ENCODE measurements at regions not wholly inside any gene's neighbourhood (a gene's known extent, or its start where the extent isn't known, plus 50 kb on each side); places are given as distances from the start of the nearest gene placed in this dataset.

DNA sequence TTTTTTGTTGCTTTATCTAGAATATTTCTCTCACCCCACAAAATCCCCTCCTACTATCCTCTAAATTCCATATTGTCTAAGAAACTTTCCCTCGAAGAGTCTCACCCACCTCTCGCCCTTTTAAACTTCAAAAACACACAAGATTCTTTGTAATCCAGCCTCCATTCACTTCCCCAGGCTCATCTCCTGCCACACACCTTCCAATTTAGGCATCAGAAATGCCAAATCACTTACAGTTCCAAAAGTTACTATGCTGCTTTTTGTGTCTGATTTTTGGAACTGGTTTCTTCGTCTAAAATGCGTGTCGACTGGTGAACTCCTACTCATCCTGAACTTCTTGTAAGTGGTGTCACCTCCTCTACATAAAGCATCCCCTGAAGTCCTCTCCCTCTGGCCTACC is 482.4 kb upstream of the CAMK1G start:
- no peak for TF ChIP-seq POLR2AphosphoS5 (IDR thresholded peaks at IDR 0.05; ENCODE audit: low read depth, low read length)
- TF ChIP-seq, protein P1, sequence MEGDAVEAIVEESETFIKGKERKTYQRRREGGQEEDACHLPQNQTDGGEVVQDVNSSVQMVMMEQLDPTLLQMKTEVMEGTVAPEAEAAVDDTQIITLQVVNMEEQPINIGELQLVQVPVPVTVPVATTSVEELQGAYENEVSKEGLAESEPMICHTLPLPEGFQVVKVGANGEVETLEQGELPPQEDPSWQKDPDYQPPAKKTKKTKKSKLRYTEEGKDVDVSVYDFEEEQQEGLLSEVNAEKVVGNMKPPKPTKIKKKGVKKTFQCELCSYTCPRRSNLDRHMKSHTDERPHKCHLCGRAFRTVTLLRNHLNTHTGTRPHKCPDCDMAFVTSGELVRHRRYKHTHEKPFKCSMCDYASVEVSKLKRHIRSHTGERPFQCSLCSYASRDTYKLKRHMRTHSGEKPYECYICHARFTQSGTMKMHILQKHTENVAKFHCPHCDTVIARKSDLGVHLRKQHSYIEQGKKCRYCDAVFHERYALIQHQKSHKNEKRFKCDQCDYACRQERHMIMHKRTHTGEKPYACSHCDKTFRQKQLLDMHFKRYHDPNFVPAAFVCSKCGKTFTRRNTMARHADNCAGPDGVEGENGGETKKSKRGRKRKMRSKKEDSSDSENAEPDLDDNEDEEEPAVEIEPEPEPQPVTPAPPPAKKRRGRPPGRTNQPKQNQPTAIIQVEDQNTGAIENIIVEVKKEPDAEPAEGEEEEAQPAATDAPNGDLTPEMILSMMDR (IDR thresholded peaks at IDR 0.05), result no peak
- TF ChIP-seq TCF7L2 (IDR thresholded peaks at IDR 0.05; ENCODE audit: low read depth, low read length), result no peak
